Muscle of leg (tissue), 3 donors: ENCODE measurements at regions not wholly inside any gene's neighbourhood (a gene's known extent, or its start where the extent isn't known, plus 50 kb on each side); places are given as distances from the start of the nearest gene placed in this dataset.
"Not testable (repeated sequence)": the region's sequence is repeated elsewhere in the genome, so short reads cannot be mapped to it uniquely, and the experiment has no call there.

Source experiments
- DNase-seq: peaks from one replicate; pipeline ENCODE4 v3.0.0; 2013
- H3K27ac ChIP-seq: one replicate; pipeline ENCODE4 v1.5.1; 2013; ENCODE audit warnings: mild to moderate bottlenecking, low read length, control low read depth
- H3K27me3 ChIP-seq: one replicate; pipeline ENCODE4 v1.6.1; 2013; ENCODE audit warnings: low read length; ENCODE audit not compliant: control insufficient read depth, insufficient read depth
- H3K36me3 ChIP-seq: one replicate; pipeline ENCODE4 v1.6.1; 2013; ENCODE audit warnings: low read length; ENCODE audit not compliant: control insufficient read depth, insufficient read depth
- H3K4me1 ChIP-seq: one replicate; pipeline ENCODE4 v1.6.1; 2013; ENCODE audit warnings: low read length; ENCODE audit not compliant: control insufficient read depth, insufficient read depth
- H3K4me3 ChIP-seq: one replicate; pipeline ENCODE4 v1.5.1; 2013; ENCODE audit warnings: low read length, control low read depth
- H3K9me3 ChIP-seq: replicated peaks from 2 replicates; pipeline ENCODE4 v1.6.1; 2013; ENCODE audit warnings: low read depth, low read length; ENCODE audit not compliant: control insufficient read depth
- WGBS: methylation state at CpG from one replicate; pipeline ENCODE4 v1.1.5; 2013; ENCODE audit warnings: missing lambda C conversion rate; ENCODE audit not compliant: insufficient coverage; 5-methylcytosine and 5-hydroxymethylcytosine counted together

DNA sequence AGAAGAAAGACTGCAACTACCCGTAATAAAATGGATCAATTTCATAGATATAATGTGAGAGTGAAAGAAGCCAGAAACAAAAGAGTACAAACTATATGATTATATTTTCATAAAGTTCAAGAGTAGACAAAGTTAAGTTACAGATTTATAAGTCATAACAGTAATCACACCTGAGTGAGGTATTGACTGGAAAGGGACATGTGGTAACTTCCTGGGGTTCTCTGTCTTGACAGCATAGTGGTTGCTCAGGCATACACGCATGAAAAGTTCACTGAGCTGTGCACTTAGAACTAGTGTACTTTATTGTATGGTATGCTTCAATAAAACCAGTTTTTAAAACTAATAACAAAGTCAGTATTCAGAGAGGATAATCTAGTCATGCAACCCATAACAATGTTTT lies 653.6 kb downstream of the EPM2A start:
- Histone ChIP-seq H3K36me3 (no peaks in the 10 kb centered on the region), H3K27me3 (no peaks in the 10 kb centered on the region), H3K27ac (no peak overlapping the region), H3K4me1 (peaks cover 2% of the 10 kb centered on the region), H3K9me3 (no peaks in the 10 kb centered on the region), H3K4me3 (no peak overlapping the region)
- no peak for DNase-seq
- WGBS, result no CpG with 5 or more reads among the region's 2 CpGs

DNA sequence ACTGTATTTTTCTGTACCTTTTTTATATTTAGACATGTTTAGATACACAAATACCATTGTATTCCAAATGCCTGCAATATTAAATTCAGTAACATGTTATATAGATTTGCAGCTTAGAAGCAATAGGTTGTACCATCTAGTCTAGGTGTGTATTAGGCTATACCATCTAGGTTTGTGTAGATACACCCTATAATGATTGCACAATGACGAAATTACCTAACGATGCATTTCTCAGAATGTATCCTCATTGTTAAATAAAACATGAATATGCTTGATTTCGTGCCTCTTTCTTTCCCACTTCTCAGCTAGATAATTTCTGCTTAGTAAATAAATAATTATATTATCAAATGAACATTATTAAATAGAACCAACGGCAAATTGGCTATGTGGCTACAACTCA lies 653.0 kb downstream of the EPM2A start:
- H3K36me3 ChIP-seq, result no peaks in the 10 kb centered on the region

DNA sequence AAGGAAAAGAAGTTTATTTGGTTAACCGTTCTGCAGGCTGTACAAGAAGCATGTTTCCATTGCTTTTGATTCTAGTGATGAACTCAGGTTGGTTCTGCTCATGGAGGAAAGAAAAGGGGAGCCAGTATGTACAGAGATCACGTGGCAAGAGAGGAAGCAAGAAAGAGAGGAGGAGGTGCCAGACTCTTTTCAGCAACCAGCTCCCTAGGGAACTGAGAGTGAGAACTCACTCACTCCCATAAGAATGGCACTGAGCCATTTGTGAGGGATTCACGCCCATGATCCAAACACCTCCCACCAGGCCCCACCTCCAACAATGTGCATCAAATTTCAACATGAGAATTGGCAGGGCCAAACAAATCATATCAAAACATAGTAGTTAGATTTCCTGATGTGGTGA lies 649.1 kb downstream of the EPM2A start:
- DNase-seq, result peak; percentile 51
- WGBS, result 71% methylated on average over 1 of the region's 3 CpGs
- no peaks in the 10 kb centered on the region for H3K9me3 ChIP-seq
- no peak overlapping the region for H3K4me3 ChIP-seq
- no peaks in the 10 kb centered on the region for H3K27me3 ChIP-seq
- H3K27ac ChIP-seq, result no peak overlapping the region
- H3K4me1 ChIP-seq, result peaks cover 2% of the 10 kb centered on the region
- no peaks in the 10 kb centered on the region for H3K36me3 ChIP-seq

More for the DNA sequence above, 653.0 kb downstream of the EPM2A start:
- Histone ChIP-seq H3K9me3 (no peaks in the 10 kb centered on the region), H3K27me3 (no peaks in the 10 kb centered on the region), H3K4me1 (peaks cover 2% of the 10 kb centered on the region), H3K4me3 (no peak overlapping the region), H3K27ac (no peak overlapping the region)
- WGBS, result no CpG with 5 or more reads among the region's 4 CpGs
- no peak for DNase-seq

DNA sequence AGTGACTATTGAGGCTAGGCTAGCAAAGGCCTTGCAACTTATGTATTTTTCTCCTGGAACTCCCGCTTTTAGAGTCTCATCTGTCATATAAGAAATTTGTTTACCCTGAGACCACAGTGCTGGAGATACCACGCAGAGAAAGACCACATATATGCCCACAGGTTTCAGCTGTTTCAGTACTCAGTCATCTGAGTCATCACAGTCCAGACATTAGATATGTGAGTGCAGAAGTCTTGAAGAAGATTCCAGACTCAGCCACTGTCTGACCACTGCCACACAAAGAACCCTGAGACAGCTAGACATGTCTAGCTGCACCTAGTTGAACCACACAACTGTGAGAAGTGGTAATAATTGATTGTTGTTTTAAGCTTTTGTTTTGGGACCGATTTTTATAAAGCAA lies 648.3 kb downstream of the EPM2A start:
- Histone ChIP-seq H3K36me3 (no peaks in the 10 kb centered on the region), H3K27ac (no peak overlapping the region), H3K4me1 (peaks cover 2% of the 10 kb centered on the region), H3K4me3 (no peak overlapping the region), H3K9me3 (no peaks in the 10 kb centered on the region), H3K27me3 (no peaks in the 10 kb centered on the region)
- WGBS, result 100% methylated on average over 1 of the region's 3 CpGs
- no peak for DNase-seq

DNA sequence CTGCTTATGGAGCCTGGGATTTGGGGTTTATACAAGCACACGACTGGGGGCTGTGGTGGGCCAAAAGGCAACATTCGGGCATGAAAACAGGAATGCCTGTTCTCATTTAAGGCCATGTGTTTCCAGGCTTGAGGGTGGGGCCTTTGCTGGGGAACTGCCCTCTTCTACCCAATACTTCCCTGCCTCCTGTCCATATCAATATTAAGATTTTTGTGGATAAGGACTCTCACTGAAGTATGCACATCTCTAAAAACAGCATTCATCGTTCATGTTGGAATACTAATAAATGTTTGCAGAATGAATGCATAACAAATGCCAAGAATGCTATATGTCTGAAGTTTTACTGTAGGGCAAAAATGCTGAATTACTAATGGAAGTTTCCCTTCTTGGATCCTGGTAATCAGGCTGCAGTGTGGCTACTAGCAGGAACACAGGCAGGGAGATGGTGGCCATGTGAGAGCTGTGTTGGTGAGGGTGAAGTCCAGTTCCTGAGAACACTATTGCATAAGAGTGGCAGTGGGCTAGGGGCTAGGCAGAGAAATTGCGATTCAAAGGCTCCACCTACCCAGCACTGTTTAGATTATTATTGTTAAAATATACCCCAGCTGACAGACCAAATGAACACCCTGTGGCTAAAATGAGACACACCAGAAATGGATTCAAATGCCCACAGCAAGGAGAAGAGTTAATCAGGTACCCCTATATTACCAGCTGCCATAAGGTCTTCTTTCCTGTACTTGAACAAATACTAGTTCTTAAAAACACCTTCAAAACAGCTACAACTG lies 644.3 kb downstream of the EPM2A start:
- peaks cover 2% of the 10 kb centered on the region for H3K4me1 ChIP-seq
- WGBS, result 40% methylated on average over 1 of the region's 4 CpGs

DNA sequence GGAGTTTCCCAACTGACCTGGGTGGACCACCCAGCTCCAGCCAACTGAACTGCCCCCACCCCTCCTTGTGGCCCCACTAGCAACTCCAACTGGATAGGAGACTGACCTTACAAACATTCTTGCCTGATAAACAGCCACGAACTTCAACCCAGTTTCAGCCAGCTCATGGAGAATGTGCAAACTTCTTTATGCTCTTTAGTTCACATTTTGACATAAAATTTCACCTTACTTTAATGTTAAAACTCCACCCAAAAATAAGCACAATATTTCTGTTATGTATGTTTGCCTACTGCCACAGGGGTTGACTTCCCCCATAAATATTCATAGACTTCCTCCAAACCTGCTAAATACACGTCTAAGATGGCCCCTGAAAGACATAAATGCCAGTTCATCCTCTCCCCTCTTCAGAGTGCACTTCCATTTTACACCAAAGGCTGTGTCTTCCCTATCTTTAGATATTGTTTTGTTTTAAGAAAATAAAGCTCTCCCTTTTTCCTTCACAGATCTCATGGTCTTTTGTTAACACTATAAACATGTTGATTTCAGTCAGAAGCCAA lies 643.7 kb downstream of the EPM2A start:
- Histone ChIP-seq H3K4me3 (no peak overlapping the region), H3K4me1 (no peaks in the 10 kb centered on the region), H3K36me3 (no peaks in the 10 kb centered on the region), H3K9me3 (no peaks in the 10 kb centered on the region), H3K27me3 (no peaks in the 10 kb centered on the region), H3K27ac (no peak overlapping the region)
- WGBS, result 80% methylated on average over 1 of the region's 2 CpGs
- DNase-seq, result no peak

More for the DNA sequence above, 644.3 kb downstream of the EPM2A start:
- H3K9me3 ChIP-seq, result no peaks in the 10 kb centered on the region
- H3K27me3 ChIP-seq, result no peaks in the 10 kb centered on the region
- no peak overlapping the region for H3K27ac ChIP-seq
- H3K36me3 ChIP-seq, result no peaks in the 10 kb centered on the region
- no peak overlapping the region for H3K4me3 ChIP-seq
- DNase-seq, result no peak

DNA sequence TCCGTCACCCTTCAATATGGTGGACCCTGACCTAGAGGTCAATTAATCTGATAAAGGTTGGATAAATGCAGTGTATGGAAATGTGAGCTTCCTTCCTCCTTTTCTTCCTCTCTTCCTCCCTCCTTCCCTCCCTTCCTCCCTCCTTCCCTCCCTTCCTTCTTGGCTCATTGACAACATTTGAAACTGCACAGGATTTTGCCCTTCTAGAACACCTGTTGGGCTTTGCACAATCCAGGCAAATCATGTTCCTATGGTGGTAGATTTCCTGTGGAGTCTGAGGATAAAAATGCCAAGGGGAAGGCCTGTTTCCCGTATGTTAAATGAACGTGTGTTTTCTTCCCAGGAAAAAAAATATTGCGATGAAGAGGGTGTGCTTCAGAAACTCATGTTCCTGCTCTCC lies 642.8 kb downstream of the EPM2A start:
- H3K27me3 ChIP-seq, result no peaks in the 10 kb centered on the region
- H3K9me3 ChIP-seq, result peaks cover 2% of the 10 kb centered on the region
- no CpG with 5 or more reads among the region's 4 CpGs for WGBS
- no peaks in the 10 kb centered on the region for H3K4me1 ChIP-seq
- no peak overlapping the region for H3K27ac ChIP-seq
- no peak overlapping the region for H3K4me3 ChIP-seq
- DNase-seq, result no peak
- H3K36me3 ChIP-seq, result no peaks in the 10 kb centered on the region

DNA sequence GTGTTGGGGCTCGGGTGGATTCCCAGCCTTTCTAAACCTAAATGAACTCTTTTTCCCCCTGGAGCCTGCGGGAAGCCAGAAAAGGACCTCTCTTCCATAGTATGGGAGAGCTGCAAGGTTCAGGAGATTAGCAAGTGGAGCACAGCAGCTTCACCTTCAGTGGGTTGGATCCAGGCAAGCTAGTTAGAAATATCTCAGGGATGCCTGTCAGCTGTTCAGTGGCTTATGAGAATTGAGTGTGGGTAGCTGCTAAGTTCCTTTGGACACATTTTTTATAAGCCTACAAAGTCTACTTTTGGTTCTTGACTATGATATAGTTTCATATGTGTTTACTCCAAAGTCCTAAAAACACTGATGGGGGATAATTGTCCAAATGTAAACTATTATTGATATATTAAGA lies 642.1 kb downstream of the EPM2A start:
- Histone ChIP-seq H3K27me3 (no peaks in the 10 kb centered on the region), H3K4me3 (no peak overlapping the region), H3K9me3 (peaks cover 4% of the 10 kb centered on the region), H3K4me1 (no peaks in the 10 kb centered on the region), H3K27ac (no peak overlapping the region), H3K36me3 (no peaks in the 10 kb centered on the region)
- no CpG with 5 or more reads among the region's 2 CpGs for WGBS
- no peak for DNase-seq

DNA sequence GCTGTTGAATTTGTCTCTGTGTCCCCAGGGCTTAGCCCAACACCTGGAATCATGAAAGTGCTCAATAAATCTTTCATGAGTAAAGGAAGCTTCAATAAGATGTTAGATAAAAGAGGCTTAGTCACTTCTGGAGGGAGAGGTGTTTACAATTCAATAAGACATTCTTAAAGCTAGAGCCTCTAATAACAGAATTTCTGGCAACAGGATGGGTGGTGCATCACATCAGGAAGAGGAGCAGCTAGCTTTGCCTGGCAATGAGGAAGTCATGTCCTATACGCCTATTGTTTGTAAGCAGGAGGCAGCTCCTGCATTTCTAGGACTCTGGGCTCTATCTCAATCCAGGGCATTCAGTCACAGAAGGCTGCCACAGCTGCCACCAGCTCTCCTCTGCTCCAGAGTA lies 638.5 kb downstream of the EPM2A start:
- no peak for DNase-seq
- Histone ChIP-seq H3K9me3 (peaks cover 4% of the 10 kb centered on the region), H3K27me3 (no peaks in the 10 kb centered on the region), H3K36me3 (no peaks in the 10 kb centered on the region), H3K4me1 (no peaks in the 10 kb centered on the region), H3K4me3 (no peak overlapping the region), H3K27ac (no peak overlapping the region)
- WGBS, result 33% methylated on average over 1 of the region's 1 CpG

DNA sequence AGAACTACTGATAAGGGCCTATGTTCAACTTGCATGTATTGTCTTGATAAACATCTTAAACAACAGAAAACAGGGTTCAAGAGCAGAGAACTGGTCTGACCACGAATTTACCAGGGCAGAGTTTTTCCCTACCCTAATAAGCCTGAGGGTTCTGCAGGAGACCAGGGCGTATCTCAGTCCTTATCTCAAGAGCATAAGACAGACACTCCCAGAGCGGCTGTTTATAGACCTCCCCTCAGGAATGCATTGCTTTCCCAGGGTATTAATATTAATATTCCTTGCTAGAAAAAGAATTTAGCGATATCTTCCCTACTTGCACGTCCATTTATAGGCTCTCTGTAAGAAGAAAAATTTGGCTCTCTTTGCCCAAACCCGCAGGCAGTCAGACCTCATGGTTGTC lies 637.2 kb downstream of the EPM2A start:
- H3K36me3 ChIP-seq, H3K27ac ChIP-seq, H3K4me1 ChIP-seq, H3K4me3 ChIP-seq, H3K9me3 ChIP-seq, DNase-seq, H3K27me3 ChIP-seq: not testable (repeated sequence)
- 71% methylated on average over 4 of the region's 6 CpGs for WGBS
